Naive B cell (primary cell): ENCODE measurements at regions not wholly inside any gene's neighbourhood (a gene's known extent, or its start where the extent isn't known, plus 50 kb on each side); places are given as distances from the start of the nearest gene placed in this dataset.

Experiments
- ATAC-seq, 2 donors: fragments of 150-1000 bp; cut with Tn5 transposase; 2 replicates each; pipeline ENCODE4 v1.10.0; 2021; ENCODE audit warnings: low read depth in 2 of 2, mild to moderate bottlenecking in 2 of 2, moderate library complexity in 2 of 2
- DNase-seq: peaks from one replicate; pipeline ENCODE4 v3.0.0; 2022
- H3K27ac Mint-ChIP-seq, 6 donors: one replicate each; pipeline ENCODE4 v1.8.0; 2020 to 2022; ENCODE audit warnings: mild to moderate bottlenecking in 6 of 6, mixed read lengths in 6 of 6, moderate library complexity in 5 of 6, inconsistent platforms in 2 of 6
- H3K27me3 Mint-ChIP-seq, 3 donors: one replicate each; pipeline ENCODE4 v1.8.0; 2021 to 2022; ENCODE audit warnings: mixed read lengths in 3 of 3, mild to moderate bottlenecking in 1 of 3
- H3K36me3 Mint-ChIP-seq, 2 donors: one replicate each; pipeline ENCODE4 v1.8.0; 2020 to 2022; ENCODE audit warnings: mixed read lengths in 2 of 2, inconsistent platforms in 1 of 2, mild to moderate bottlenecking in 1 of 2
- H3K4me1 Mint-ChIP-seq, 3 donors: one replicate each; pipeline ENCODE4 v1.8.0; 2020 to 2022; ENCODE audit warnings: mixed read lengths in 3 of 3, inconsistent platforms in 1 of 3, mild to moderate bottlenecking in 1 of 3, moderate library complexity in 1 of 3
- H3K4me3 Mint-ChIP-seq, 8 donors: one replicate each; pipeline ENCODE4 v1.8.0; 2020 to 2022; ENCODE audit warnings: mild to moderate bottlenecking in 8 of 8, mixed read lengths in 8 of 8, moderate library complexity in 8 of 8, inconsistent platforms in 2 of 8
- H3K9me3 Mint-ChIP-seq, 7 donors: one replicate each; pipeline ENCODE4 v1.8.0; 2020 to 2022; ENCODE audit warnings: mixed read lengths in 7 of 7, mild to moderate bottlenecking in 5 of 7, inconsistent platforms in 2 of 7, moderate library complexity in 1 of 7

DNA sequence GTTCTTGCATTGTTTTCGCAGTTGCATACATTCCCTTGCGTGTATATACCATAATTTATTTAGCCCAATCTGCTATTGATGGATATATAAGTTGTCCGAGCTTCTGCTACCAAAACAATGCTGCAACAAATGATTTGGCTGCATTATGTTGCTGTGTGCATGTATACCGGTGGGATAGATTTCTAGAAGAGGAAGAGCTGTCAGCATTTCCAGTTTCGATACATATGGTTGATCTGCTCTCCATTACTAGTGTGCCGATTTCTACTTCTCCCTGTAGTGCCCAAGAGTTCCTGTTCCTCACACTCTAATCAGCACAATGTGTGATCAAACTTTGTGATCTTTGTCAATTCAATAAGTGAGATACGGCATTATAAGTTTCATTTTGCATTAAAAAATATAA is 92.8 kb upstream of the NMNAT3 start:
- ATAC-seq (no peak), DNase-seq (no peak)
- Mint-ChIP-seq H3K27me3 (peaks cover 4 to 11% (median 9%) of the 10 kb centered on the region in 3 donors), H3K4me1 (no peaks in the 10 kb centered on the region), H3K4me3 (no peak overlapping the region), H3K9me3 (peaks cover 0 to 7% (median 0%) of the 10 kb centered on the region in 7 donors), H3K27ac (no peak overlapping the region), H3K36me3 (no peaks in the 10 kb centered on the region)

DNA sequence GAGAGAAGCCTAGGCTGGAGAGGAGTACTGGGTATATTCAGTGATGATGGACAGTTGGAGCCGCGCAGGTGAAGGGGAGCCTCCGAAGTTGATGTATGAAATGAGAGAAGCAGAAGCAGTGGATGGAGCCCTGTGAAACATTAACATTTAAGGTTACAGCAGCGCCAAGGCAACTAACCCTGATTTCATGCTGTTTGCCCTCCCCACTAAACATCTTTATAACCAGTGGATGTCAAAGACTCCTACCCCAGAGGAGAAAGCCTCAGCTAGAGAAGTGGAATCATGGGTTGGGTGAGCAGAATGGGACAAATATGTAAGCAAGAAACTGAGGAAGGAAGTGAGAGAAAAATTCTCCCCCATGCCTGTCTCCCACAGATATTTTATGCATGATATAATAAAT is 92.0 kb upstream of the NMNAT3 start:
- no peak for DNase-seq
- ATAC-seq = no peak
- H3K9me3 Mint-ChIP-seq = peaks cover 0 to 7% (median 0%) of the 10 kb centered on the region in 7 donors
- H3K4me3 Mint-ChIP-seq = no peak overlapping the region
- no peaks in the 10 kb centered on the region for H3K4me1 Mint-ChIP-seq
- peaks cover 4 to 11% (median 9%) of the 10 kb centered on the region in 3 donors for H3K27me3 Mint-ChIP-seq
- no peak overlapping the region for H3K27ac Mint-ChIP-seq
- no peaks in the 10 kb centered on the region for H3K36me3 Mint-ChIP-seq

DNA sequence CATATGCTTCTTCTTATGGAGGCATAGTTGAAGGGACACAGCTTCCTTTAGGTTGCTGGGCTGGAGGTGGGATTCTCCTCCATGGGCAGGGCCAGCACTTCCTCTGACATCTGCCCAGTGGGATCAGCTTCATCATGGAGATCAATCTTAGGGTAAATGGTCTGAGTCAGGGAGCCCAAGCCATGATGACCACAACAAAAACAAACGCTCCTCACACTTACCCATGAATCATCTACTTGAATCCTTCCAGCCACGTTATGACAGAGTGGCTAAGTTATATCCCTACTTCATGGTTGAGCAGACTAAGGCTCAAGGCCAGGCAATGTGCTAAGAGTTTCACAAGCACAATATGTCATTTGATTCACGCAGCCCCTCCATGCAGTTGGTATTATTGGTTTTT is 87.2 kb upstream of the NMNAT3 start:
- no peak overlapping the region for H3K27ac Mint-ChIP-seq
- H3K36me3 Mint-ChIP-seq = no peaks in the 10 kb centered on the region
- DNase-seq (no peak), ATAC-seq (no peak)
- no peaks in the 10 kb centered on the region for H3K4me1 Mint-ChIP-seq
- H3K27me3 Mint-ChIP-seq = peaks cover 0 to 4% (median 0%) of the 10 kb centered on the region in 3 donors
- no peaks in the 10 kb centered on the region for H3K9me3 Mint-ChIP-seq
- no peak overlapping the region for H3K4me3 Mint-ChIP-seq

DNA sequence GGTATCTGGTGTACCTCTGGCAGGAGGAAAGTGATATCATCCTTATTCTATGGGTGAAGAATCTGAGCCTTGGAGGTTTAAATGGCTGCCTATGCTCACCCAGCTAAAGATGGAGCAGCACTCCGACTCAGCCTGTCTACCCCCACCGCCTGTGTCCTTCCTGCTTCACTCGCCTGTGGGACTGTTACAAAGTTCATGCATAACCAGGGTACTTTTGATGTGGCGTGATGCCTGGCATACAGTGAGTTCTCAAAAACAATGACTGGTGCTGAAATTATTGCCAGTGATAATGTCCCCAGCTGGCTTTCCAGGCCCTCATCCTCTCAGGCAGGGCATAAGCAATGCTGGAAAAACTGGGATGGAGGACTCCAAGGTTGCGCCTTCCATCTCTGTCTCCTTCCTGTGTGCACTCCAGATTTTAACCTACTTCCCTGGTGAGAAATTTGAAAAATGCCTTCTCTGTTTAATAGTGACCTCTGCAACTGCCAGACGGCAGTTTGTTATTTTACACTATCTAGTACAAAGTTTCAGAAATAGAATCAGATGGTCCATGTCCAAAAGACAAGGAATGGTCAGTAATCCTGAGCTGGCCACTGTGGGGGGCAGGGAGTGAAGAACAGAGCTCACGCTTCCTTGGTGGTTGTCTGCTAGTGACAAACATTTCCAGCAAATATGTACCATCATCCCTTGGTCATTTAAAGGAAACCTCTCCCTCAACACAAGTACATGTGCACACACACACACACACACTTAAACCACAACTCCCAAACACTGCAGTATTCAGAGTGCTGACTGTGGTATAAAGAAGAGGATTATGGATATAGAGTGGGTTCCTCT is 86.5 kb upstream of the NMNAT3 start:
- H3K27me3 Mint-ChIP-seq = peaks cover 0 to 4% (median 0%) of the 10 kb centered on the region in 3 donors
- H3K4me1 Mint-ChIP-seq = no peaks in the 10 kb centered on the region
- H3K27ac Mint-ChIP-seq = no peak overlapping the region
- ATAC-seq (no peak), DNase-seq (no peak)
- H3K36me3 Mint-ChIP-seq = no peaks in the 10 kb centered on the region
- no peaks in the 10 kb centered on the region for H3K9me3 Mint-ChIP-seq
- H3K4me3 Mint-ChIP-seq = no peak overlapping the region

DNA sequence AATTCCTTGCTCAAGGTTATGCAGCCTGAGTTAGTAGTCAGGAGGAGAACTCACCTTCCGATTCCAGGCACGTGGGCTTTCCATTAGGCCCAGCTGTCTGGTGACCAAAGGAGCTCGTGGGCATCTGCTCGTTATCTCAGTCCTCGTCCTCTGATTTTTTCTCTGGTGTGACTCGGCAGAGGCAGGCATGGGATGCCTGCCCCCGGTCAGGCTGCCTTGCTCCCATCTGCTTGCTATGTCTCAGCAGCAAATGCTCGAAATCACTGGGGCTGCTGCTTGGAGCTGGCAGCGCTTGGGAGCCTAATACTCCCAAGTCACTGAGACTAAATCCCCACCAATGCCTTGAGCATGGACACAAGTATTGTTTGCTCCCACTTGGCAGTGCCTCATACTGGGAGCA is 84.5 kb upstream of the NMNAT3 start:
- H3K27ac Mint-ChIP-seq = no peak overlapping the region
- no peak for ATAC-seq
- no peak for DNase-seq
- H3K36me3 Mint-ChIP-seq = no peaks in the 10 kb centered on the region
- no peaks in the 10 kb centered on the region for H3K27me3 Mint-ChIP-seq
- no peak overlapping the region for H3K4me3 Mint-ChIP-seq
- H3K4me1 Mint-ChIP-seq = no peaks in the 10 kb centered on the region
- H3K9me3 Mint-ChIP-seq = no peaks in the 10 kb centered on the region

DNA sequence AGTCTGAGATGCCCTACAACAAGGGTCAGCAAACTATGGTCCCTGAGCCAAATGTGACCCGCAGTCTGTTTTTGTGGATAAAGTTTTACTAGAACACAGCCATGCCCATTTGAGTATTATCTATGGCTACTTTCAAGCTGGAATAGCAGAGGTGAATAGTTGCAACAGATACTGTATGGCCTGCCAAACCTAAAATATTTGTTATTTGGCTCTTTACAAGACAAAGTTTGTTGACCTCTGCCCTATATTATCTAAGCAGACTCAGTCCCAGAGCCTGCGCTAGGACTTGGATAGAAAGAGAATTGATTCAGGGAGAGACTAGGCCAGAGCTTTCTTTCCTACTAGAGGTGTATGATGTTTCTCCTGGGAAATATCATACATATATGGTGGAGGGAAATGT is 81.7 kb upstream of the NMNAT3 start:
- no peak for DNase-seq
- Mint-ChIP-seq H3K4me3 (no peak overlapping the region), H3K36me3 (no peaks in the 10 kb centered on the region), H3K9me3 (peaks cover 0 to 3% (median 0%) of the 10 kb centered on the region in 7 donors), H3K27me3 (no peaks in the 10 kb centered on the region), H3K27ac (no peak overlapping the region), H3K4me1 (no peaks in the 10 kb centered on the region)
- ATAC-seq = no peak

DNA sequence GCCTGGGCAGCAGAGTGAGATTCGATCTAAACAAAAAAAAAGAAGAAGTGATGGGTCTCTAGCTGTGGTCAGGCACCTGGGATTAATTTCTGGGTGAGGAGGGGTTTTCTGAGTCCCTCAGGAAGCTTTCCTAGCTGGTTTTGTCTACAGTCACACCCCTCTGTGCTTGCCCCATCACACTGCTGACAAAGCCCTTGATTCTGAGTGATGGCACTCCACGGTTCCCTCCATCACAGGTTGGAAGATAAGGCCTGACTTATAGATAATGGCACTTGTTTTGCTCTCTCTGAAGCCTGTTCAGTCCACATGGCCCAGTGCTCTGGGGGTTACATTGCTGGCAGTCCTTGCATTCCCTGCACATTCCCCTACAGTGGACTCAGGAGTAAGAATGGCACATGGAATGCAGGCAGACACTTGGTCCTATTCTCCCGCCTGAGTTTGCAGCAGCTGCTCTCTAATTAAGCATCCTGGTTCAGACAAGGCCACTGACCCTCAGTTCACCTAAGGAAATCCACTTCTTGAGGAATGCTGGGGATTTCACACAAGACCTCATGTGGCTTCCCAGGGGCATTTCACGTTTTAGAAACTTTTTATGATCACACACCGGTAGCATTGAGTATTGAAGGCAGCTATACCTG is 81.0 kb upstream of the NMNAT3 start:
- Mint-ChIP-seq H3K27me3 (no peaks in the 10 kb centered on the region), H3K36me3 (no peaks in the 10 kb centered on the region), H3K9me3 (peaks cover 0 to 4% (median 0%) of the 10 kb centered on the region in 7 donors), H3K27ac (no peak overlapping the region), H3K4me3 (no peak overlapping the region), H3K4me1 (no peaks in the 10 kb centered on the region)
- no peak for ATAC-seq
- no peak for DNase-seq

DNA sequence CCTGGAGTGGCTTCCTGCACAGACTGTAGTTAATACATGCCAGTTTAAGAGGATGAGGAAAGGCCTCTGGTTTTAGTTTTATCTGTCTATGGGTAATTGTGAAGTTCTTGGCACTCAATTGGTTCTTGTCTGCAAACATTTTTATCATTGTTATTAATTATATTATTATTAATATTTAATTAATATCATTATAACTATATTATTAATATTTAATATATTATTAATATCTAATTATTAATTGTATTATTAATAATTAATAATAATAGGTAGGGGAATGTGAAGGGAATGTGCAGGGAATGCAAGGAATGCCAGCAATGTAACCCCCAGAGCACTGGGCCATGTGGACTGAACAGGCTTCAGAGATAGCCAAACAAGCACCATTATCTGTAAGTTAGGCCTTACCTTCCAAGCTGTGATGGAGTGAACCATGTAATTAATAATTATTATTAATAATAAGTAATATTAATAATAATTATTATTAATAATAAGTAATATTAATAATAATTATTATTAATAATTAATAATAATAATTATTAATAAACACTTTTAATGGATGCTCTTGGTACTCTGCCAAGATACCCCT is 79.8 kb upstream of the NMNAT3 start:
- no peak for ATAC-seq
- no peak overlapping the region for H3K27ac Mint-ChIP-seq
- no peaks in the 10 kb centered on the region for H3K36me3 Mint-ChIP-seq
- DNase-seq = no peak
- no peaks in the 10 kb centered on the region for H3K27me3 Mint-ChIP-seq
- H3K4me3 Mint-ChIP-seq = no peak overlapping the region
- H3K9me3 Mint-ChIP-seq = peaks cover 0 to 6% (median 0%) of the 10 kb centered on the region in 7 donors
- no peaks in the 10 kb centered on the region for H3K4me1 Mint-ChIP-seq

DNA sequence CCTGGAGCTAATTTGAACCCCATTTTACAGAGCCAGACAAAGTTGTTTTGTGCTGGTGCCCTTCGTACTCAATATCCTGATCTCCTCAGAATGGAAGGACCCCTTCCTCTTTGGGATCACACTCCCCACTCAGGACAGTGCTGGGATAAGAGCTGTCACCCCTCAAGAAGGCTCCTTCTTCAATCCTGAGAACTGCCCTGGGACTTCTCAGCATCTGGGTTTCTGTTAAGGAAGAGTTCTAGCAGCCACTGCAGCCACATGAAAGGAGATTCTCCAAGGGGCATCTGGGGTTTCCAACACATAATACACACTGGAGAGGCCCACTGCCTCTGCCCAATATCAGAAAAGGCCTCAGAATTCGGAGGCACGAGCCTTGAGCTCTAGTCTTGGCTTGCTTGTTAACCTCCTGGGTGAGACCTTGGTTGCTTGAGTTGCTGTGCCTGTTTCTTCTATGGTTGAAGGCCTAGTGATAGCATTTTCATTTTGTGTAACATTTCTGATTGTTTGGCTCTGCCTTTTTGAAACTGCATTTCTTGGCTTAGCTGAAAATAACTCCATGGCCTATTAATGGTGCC is 78.8 kb upstream of the NMNAT3 start:
- no peaks in the 10 kb centered on the region for H3K27me3 Mint-ChIP-seq
- H3K4me3 Mint-ChIP-seq = no peak overlapping the region
- no peaks in the 10 kb centered on the region for H3K36me3 Mint-ChIP-seq
- DNase-seq (no peak), ATAC-seq (no peak)
- no peak overlapping the region for H3K27ac Mint-ChIP-seq
- H3K4me1 Mint-ChIP-seq = no peaks in the 10 kb centered on the region
- peaks cover 0 to 6% (median 2%) of the 10 kb centered on the region in 7 donors for H3K9me3 Mint-ChIP-seq

DNA sequence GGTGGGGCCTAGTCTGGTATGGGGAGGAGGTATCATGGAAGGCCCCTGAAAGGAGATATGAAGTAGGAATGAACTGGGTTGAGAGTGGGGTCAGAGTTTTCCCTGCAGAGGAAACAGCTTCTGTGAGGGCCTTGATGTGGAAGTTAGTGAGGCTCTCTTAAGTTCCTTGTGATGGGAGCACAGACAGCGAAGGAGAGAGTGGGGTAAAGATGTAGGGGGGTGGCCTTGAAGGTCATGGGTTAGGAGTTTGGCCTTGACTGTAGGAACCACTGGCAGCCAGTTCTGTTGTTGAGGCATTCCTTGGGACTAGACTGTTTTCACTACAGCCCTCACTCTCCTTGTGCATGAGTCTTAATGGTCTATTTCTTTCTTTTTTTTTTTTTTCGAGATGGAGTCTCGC is 77.8 kb upstream of the NMNAT3 start:
- Mint-ChIP-seq H3K4me3 (no peak overlapping the region), H3K27ac (no peak overlapping the region), H3K27me3 (no peaks in the 10 kb centered on the region), H3K4me1 (no peaks in the 10 kb centered on the region), H3K9me3 (peaks cover 4 to 14% (median 9%) of the 10 kb centered on the region in 7 donors), H3K36me3 (no peaks in the 10 kb centered on the region)
- no peak for ATAC-seq
- no peak for DNase-seq

DNA sequence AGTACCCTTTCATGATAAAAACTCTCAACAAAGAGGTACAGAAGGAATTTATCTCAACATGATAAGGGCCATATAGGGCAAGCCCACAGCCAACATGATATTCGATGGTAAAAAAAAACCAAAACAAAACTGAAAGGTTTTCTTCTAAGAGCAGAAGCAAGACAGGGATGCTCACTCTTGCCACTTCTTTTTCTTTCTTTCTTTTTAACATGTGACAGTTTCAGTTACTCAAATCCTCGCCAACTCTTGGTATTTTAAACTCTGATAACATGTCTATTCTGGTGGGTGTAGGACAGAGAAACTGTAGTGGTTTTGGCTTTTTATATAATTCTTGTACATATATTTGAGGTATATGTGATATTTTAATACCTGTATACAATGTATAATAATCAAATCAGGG is 74.0 kb upstream of the NMNAT3 start:
- Mint-ChIP-seq H3K27me3 (no peaks in the 10 kb centered on the region), H3K27ac (no peak overlapping the region), H3K4me3 (no peak overlapping the region), H3K9me3 (peaks cover 15 to 50% (median 24%) of the 10 kb centered on the region in 7 donors), H3K36me3 (no peaks in the 10 kb centered on the region), H3K4me1 (no peaks in the 10 kb centered on the region)
- ATAC-seq = no peak
- DNase-seq = no peak

DNA sequence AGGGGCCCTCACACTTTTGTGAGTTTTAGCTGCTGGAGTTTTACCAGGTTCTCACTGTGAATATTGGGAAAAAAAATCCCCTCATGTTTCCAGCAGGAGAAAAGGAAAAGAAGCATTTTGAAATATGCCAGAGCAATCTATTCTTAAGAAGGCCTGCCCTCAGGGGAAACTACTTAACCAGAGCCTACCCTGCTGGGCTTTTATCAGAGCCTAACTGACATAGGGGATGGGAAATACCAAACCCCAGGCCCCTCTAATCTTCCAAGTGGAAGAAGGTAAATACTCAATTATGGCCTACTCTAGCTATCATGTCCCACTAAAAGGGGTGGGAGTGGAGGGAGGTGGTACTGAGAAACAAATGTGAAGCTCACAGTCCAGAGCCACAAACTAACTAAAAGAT is 68.7 kb upstream of the NMNAT3 start:
- ATAC-seq = no peak
- H3K4me3 Mint-ChIP-seq = peak overlapping the region in 1 of 8 donors; percentile 31
- H3K36me3 Mint-ChIP-seq = no peaks in the 10 kb centered on the region
- peaks cover 9 to 53% (median 23%) of the 10 kb centered on the region in 7 donors for H3K9me3 Mint-ChIP-seq
- H3K27me3 Mint-ChIP-seq = peaks cover 0 to 3% (median 0%) of the 10 kb centered on the region in 3 donors
- no peaks in the 10 kb centered on the region for H3K4me1 Mint-ChIP-seq
- H3K27ac Mint-ChIP-seq = no peak overlapping the region
- no peak for DNase-seq

DNA sequence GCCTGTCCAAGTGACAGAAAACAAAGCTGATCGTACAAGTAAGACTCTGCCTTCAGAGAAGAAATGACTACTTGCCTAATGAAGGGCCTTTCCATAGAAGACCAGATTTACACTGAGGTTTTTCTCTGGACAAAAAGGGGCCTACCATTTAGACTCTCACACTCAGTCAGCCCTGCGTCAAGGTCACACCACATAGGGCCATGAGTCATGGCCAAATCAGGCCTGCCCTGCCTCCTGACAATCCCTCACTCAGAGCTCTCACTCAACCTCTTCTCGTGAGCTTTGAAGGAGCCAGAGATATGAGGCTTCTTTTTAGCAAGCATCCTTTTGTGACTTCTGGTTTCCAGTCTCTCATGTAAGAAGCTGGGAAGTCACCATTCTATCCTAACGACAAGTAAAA is 68.1 kb upstream of the NMNAT3 start:
- Mint-ChIP-seq H3K27ac (no peak overlapping the region), H3K36me3 (no peaks in the 10 kb centered on the region), H3K27me3 (peaks cover 0 to 3% (median 0%) of the 10 kb centered on the region in 3 donors), H3K9me3 (peaks cover 5 to 46% (median 19%) of the 10 kb centered on the region in 7 donors), H3K4me1 (no peaks in the 10 kb centered on the region), H3K4me3 (no peak overlapping the region)
- DNase-seq (no peak), ATAC-seq (no peak)

DNA sequence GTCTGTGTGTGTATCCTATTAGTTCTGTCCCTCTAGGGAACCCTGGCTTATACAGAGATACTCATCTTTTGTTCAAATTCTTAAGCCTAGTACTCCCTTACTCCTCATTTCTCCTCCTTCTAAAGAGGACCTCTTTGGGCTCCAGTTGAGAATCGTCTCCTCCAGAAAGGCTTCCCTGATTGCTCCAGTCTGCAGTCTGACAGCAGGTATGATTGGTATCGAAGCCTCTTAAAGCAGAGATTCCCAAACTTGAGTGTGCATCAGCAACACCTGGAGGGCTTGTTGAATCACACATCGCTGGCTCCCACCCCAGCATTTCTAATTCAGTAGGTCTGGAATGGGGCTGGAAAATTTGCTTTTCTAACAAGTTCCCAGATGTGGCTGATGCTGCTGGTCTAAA is 60.9 kb upstream of the NMNAT3 start:
- H3K4me1 Mint-ChIP-seq = peaks cover 0 to 3% (median 0%) of the 10 kb centered on the region in 3 donors
- ATAC-seq = no peak
- no peak for DNase-seq
- no peak overlapping the region for H3K4me3 Mint-ChIP-seq
- H3K36me3 Mint-ChIP-seq = no peaks in the 10 kb centered on the region
- H3K9me3 Mint-ChIP-seq = peaks cover 0 to 6% (median 0%) of the 10 kb centered on the region in 7 donors
- H3K27me3 Mint-ChIP-seq = peaks cover 0 to 9% (median 3%) of the 10 kb centered on the region in 3 donors
- H3K27ac Mint-ChIP-seq = no peak overlapping the region
